HepG2 (cell line): ENCODE measurements at regions not wholly inside any gene's neighbourhood (a gene's known extent, or its start where the extent isn't known, plus 50 kb on each side); places are given as distances from the start of the nearest gene placed in this dataset.
"Not testable (repeated sequence)": the region's sequence is repeated elsewhere in the genome, so short reads cannot be mapped to it uniquely, and the experiment has no call there.

Source experiments
- ATAC-seq: fragments of 200-7000 bp; cut with Tn5 transposase; 3 replicates; pipeline ENCODE4 v1.9.1; 2020; ENCODE audit warnings: mild to moderate bottlenecking, moderate library complexity
- BruUV-seq: library from RNA; stranded (reverse); fragments of 400-500 nt; replicated peaks from 2 replicates; lab custom pipeline; 2021; lab: Mats Ljungman, UMichigan
- CTCF ChIA-PET: fragments of 300-600 bp; formaldehyde crosslinking; extraction: SDS; loops from one replicate; lab custom pipeline; 2021; ENCODE audit warnings: low total read pairs, inconsistent platforms, low intra/inter-chr PET ratio; lab: Yijun Ruan, JAX
- POLR2A ChIA-PET: fragments of 350-600 bp; sonication (Branson Sonifier 250); formaldehyde crosslinking; loops from one replicate; lab custom pipeline; 2020; ENCODE audit warnings: antibody characterized with exemption, inconsistent platforms; lab: Yijun Ruan, JAX
- DNase-seq: peaks from one replicate; pipeline ENCODE4 v3.0.0-alpha.2; 2015; ENCODE audit warnings: low spot score
- FAIRE-seq: peaks from 3 replicates; lab custom pipeline; 2011; peaks lifted over from hg19 to GRCh38; lab: Jason Lieb, UNC
- H2AFZ ChIP-seq: one replicate; pipeline ENCODE4 v1.6.1; 2011; ENCODE audit warnings: low read length, inconsistent platforms
- H3K27ac ChIP-seq: fragments of 300-600 bp; 3 replicates; pipeline ENCODE4 v1.8.0; 2011; ENCODE audit warnings: mixed run types, mild to moderate bottlenecking, mixed read lengths, low read length, inconsistent platforms; ENCODE audit not compliant: insufficient read depth; ENCODE audit errors: extremely low read length
- H3K27me3 ChIP-seq, 2 experiments: fragments of 200-600 bp in 1 of 2; 2 replicates in 1 of 2; 3 replicates in 1 of 2; pipeline versions ENCODE4 v1.6.0 to v1.8.0; 2011; ENCODE audit warnings: low read length in 2 of 2, mild to moderate bottlenecking in 2 of 2, moderate library complexity in 2 of 2, inconsistent platforms in 1 of 2; ENCODE audit not compliant: insufficient read depth in 2 of 2, control insufficient read depth in 1 of 2
- H3K36me3 ChIP-seq, 2 experiments: fragments of 200-600 bp in 1 of 2; replicated peaks in 1 of 2; 2 replicates in 1 of 2; 3 replicates in 1 of 2; pipeline versions ENCODE4 v1.5.1 to v1.8.0; 2011; ENCODE audit warnings: low read length in 2 of 2, inconsistent platforms in 1 of 2; ENCODE audit not compliant: insufficient read depth in 2 of 2, control insufficient read depth in 1 of 2
- H3K4me1 ChIP-seq: 2 replicates; pipeline ENCODE4 v1.5.1; 2012; ENCODE audit warnings: low read length, inconsistent platforms; ENCODE audit not compliant: insufficient read depth
- H3K4me2 ChIP-seq: 2 replicates; pipeline ENCODE4 v1.6.0; 2011; ENCODE audit warnings: low read depth, low read length, inconsistent platforms
- H3K4me3 ChIP-seq, 3 experiments: fragments of 200-600 bp in 1 of 3; sonication (generic), shearing (Covaris generic) in 1 of 3; replicated peaks in 1 of 3; 2 replicates each; pipeline ENCODE4 v1.5.1; 2011 to 2016; ENCODE audit warnings: low read length in 3 of 3, inconsistent platforms in 2 of 3, low read depth in 2 of 3, mild to moderate bottlenecking in 2 of 3, control low read depth in 1 of 3, mixed read lengths in 1 of 3; ENCODE audit not compliant: insufficient read depth in 1 of 3
- H3K79me2 ChIP-seq: one replicate; pipeline ENCODE4 v1.6.1; 2011; ENCODE audit warnings: low read length, inconsistent platforms; ENCODE audit not compliant: insufficient read depth
- H3K9ac ChIP-seq: 2 replicates; pipeline ENCODE4 v1.6.0; 2011; ENCODE audit warnings: mild to moderate bottlenecking, low read depth, low read length, inconsistent platforms; ENCODE audit not compliant: insufficient read depth
- H3K9me3 ChIP-seq: 2 replicates; pipeline ENCODE4 v1.5.1; 2012; ENCODE audit warnings: mild to moderate bottlenecking, low read length
- H4K20me1 ChIP-seq: 2 replicates; pipeline ENCODE4 v1.6.0; 2011; ENCODE audit warnings: inconsistent platforms, mild to moderate bottlenecking, low read length, moderate library complexity; ENCODE audit not compliant: insufficient read depth
- WGBS: methylation state at CpG from one replicate; pipeline ENCODE4 v1.1.6; 2017; ENCODE audit warnings: low lambda C conversion rate; 5-methylcytosine and 5-hydroxymethylcytosine counted together
- in situ Hi-C: cut with HindIII; loops from 2 replicates; pipeline ENCODE4 v1.10.0; 2017; ENCODE audit warnings: low pct_unique_long_range_greater_than_20kb; ENCODE audit not compliant: extremely low pct_ligation_motif_present
- intact Hi-C: fragments of 100-400 bp; cut with micrococcal nuclease; formaldehyde crosslinking; loops from one replicate; pipeline ENCODE4 v1.10.0; 2022; ENCODE audit not compliant: unreplicated experiment

DNA sequence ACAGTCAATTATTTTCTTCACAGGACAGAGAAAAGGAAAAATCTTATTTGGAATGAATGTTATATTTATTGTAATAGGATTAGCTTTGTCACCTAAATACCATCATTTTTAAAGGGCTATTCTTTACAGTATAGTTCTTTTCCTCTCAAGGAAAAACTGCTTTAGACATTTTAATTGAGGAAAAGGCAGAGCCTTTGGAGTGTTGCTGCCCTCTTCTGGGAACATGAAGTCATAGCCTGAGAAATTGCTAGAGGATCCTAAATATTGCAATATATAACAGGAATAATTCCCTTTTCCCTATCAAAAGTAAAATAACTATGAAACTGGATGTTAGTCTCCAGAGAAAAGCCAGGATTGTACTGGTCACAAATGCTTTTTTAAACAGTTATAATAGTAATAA lies 81.8 kb upstream of the NOTCH2NLA start:
- FAIRE-seq, ATAC-seq, in situ Hi-C loops: not testable (repeated sequence)

DNA sequence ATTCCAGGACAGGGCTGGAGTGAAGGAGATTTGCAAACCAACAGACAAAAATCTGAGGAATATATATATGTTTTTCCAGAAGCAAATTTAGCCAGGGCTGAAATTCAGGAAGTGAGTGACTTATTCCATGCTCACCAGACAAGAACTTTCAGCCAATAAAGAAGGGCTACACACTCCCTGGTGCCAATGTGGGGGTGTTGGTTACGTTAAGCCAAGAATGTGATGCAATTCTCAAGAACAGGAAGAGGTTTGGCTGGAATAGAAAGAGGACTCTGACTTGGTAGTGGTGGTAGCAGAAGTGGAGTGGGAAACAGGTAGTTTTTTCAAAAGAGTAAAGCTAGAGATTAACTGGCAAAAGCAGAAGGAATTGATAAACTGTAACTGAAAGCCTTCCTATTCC lies 80.6 kb upstream of the NOTCH2NLA start:
- H4K20me1 ChIP-seq, H3K27me3 ChIP-seq, H3K4me2 ChIP-seq, H3K27ac ChIP-seq, FAIRE-seq, H3K4me1 ChIP-seq, POLR2A ChIA-PET, BruUV-seq, H3K9ac ChIP-seq, intact Hi-C loops, in situ Hi-C loops, DNase-seq, H2AFZ ChIP-seq, H3K9me3 ChIP-seq, H3K79me2 ChIP-seq, CTCF ChIA-PET, H3K36me3 ChIP-seq, H3K4me3 ChIP-seq, ATAC-seq: not testable (repeated sequence)
- no CpG with 5 or more reads among the region's 1 CpG for WGBS

More for the DNA sequence above, 81.8 kb upstream of the NOTCH2NLA start:
- intact Hi-C loops, BruUV-seq, H3K9ac ChIP-seq, CTCF ChIA-PET, DNase-seq, POLR2A ChIA-PET, H3K9me3 ChIP-seq, H2AFZ ChIP-seq, H3K27ac ChIP-seq, H3K27me3 ChIP-seq, H3K4me2 ChIP-seq, H3K4me3 ChIP-seq, H4K20me1 ChIP-seq, H3K36me3 ChIP-seq, H3K79me2 ChIP-seq, H3K4me1 ChIP-seq: not testable (repeated sequence)

DNA sequence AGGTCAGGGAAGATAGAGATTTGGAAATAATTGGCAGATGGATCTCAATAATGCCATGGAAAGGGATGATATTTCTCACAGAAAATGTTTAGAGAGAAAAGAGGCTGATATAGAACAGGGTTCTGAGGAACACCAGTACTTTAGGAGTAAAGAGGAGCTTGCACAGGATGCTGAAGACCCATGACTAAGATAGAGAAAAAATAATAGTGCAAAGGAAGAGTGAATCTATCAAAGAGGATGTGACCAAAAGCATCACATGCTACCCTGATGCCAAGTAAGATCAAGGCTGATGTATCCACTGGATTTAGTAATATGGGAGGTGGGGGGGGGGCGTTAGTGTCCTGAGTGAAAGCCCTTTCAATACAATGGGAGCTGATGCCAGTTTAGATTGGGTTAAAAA lies 80.1 kb upstream of the NOTCH2NLA start:
- H3K27ac ChIP-seq, H4K20me1 ChIP-seq, FAIRE-seq, H3K4me3 ChIP-seq, H3K9ac ChIP-seq, H3K27me3 ChIP-seq, CTCF ChIA-PET, H3K4me2 ChIP-seq, H3K9me3 ChIP-seq, DNase-seq, in situ Hi-C loops, H3K4me1 ChIP-seq, ATAC-seq, H3K36me3 ChIP-seq, POLR2A ChIA-PET, BruUV-seq, H3K79me2 ChIP-seq, intact Hi-C loops, H2AFZ ChIP-seq: not testable (repeated sequence)
- WGBS = no CpG with 5 or more reads among the region's 1 CpG

DNA sequence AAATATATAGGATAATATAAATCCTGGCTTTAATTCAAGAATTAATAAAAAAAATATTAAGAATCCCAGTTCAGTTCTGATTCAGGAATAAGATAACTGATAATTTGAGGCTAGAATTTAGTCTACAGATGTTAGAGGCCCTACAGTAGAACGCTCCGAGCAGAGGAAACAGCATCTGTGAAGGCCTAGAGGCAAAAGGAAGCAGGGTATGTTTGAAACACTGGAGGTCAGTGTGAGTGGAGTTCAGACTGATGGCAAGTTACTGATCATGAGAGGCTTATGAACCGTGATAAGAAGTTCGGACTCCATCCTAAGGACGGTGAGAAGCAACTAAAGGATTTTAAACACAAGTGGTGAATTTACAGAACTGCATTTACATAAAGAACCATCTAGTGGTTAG lies 79.3 kb upstream of the NOTCH2NLA start:
- H3K9me3 ChIP-seq, H3K4me2 ChIP-seq, H3K79me2 ChIP-seq, FAIRE-seq, CTCF ChIA-PET, H2AFZ ChIP-seq, H3K4me3 ChIP-seq, intact Hi-C loops, in situ Hi-C loops, H3K9ac ChIP-seq, H3K27ac ChIP-seq, H4K20me1 ChIP-seq, H3K4me1 ChIP-seq, H3K36me3 ChIP-seq, BruUV-seq, DNase-seq, POLR2A ChIA-PET, H3K27me3 ChIP-seq: not testable (repeated sequence)
- WGBS = 25% methylated on average over 3 of the region's 5 CpGs
- peak; percentile 62; the same call in 2 of the 3 replicates for ATAC-seq
